CD14-positive monocyte (primary cell): ENCODE measurements at regions not wholly inside any gene's neighbourhood (a gene's known extent, or its start where the extent isn't known, plus 50 kb on each side); places are given as distances from the start of the nearest gene placed in this dataset.

Experiments
- DNase-seq, 3 donors: peaks; one replicate each; pipeline ENCODE4 v3.0.0-alpha.2; 2011 to 2022
- H2AFZ ChIP-seq: 2 replicates; pipeline ENCODE4 v1.6.0; 2012; ENCODE audit warnings: mild to moderate bottlenecking, low read depth, low read length, inconsistent platforms; ENCODE audit not compliant: insufficient read depth, poor library complexity, severe bottlenecking
- H3K27ac ChIP-seq, 2 donors: 1 replicate in 1 of 2; 2 replicates in 1 of 2; pipeline ENCODE4 v1.5.1; 2012 to 2013; ENCODE audit warnings: low read length in 2 of 2, control low read depth in 1 of 2, inconsistent platforms in 1 of 2, low read depth in 1 of 2, mild to moderate bottlenecking in 1 of 2
- H3K27me3 ChIP-seq, 2 donors: one replicate each; pipeline versions ENCODE4 v1.6.0 to v1.6.1; 2011 to 2013; ENCODE audit warnings: low read length in 2 of 2; ENCODE audit not compliant: control insufficient read depth in 2 of 2, insufficient read depth in 2 of 2
- H3K36me3 ChIP-seq, 2 donors: replicated peaks in 1 of 2; 1 replicate in 1 of 2; 2 replicates in 1 of 2; pipeline versions ENCODE4 v1.5.1 to v1.6.1; 2012 to 2013; ENCODE audit warnings: low read length in 2 of 2, control low read depth in 1 of 2, inconsistent platforms in 1 of 2, mild to moderate bottlenecking in 1 of 2; ENCODE audit not compliant: insufficient read depth in 2 of 2, control insufficient read depth in 1 of 2
- H3K4me1 ChIP-seq, 2 donors: 1 replicate in 1 of 2; 2 replicates in 1 of 2; pipeline versions ENCODE4 v1.5.1 to v1.6.1; 2012 to 2013; ENCODE audit warnings: low read length in 2 of 2, control low read depth in 1 of 2, inconsistent platforms in 1 of 2, mild to moderate bottlenecking in 1 of 2, moderate library complexity in 1 of 2; ENCODE audit not compliant: insufficient read depth in 2 of 2, control insufficient read depth in 1 of 2
- H3K4me2 ChIP-seq: replicated peaks from 2 replicates; pipeline ENCODE3; 2012; ENCODE audit warnings: low read length, moderate library complexity, mild to moderate bottlenecking; ENCODE audit not compliant: poor library complexity, severe bottlenecking; ENCODE audit errors: extremely low read depth
- H3K4me3 ChIP-seq, 3 experiments: fragments of 200-600 bp in 1 of 3; sonication (generic) in 1 of 3; replicated peaks in 1 of 3; 1 replicate in 2 of 3; 2 replicates in 1 of 3; pipeline ENCODE4 v1.5.1; 2011 to 2013; ENCODE audit warnings: low read length in 3 of 3, mild to moderate bottlenecking in 3 of 3, control low read depth in 2 of 3, low read depth in 2 of 3, inconsistent platforms in 1 of 3, moderate library complexity in 1 of 3
- H3K79me2 ChIP-seq: 2 replicates; pipeline ENCODE4 v1.6.0; 2012; ENCODE audit warnings: mild to moderate bottlenecking, control low read depth, inconsistent platforms, low read length, moderate library complexity; ENCODE audit not compliant: insufficient read depth
- H3K9ac ChIP-seq: 2 replicates; pipeline ENCODE4 v1.6.0; 2017; ENCODE audit warnings: low read length, mild to moderate bottlenecking; ENCODE audit not compliant: insufficient read depth, poor library complexity, severe bottlenecking
- H3K9me3 ChIP-seq, 2 donors: replicated peaks in 1 of 2; 1 replicate in 1 of 2; 2 replicates in 1 of 2; pipeline versions ENCODE4 v1.5.1 to v1.6.1; 2012 to 2013; ENCODE audit warnings: low read length in 2 of 2, control low read depth in 1 of 2; ENCODE audit not compliant: control insufficient read depth in 1 of 2, insufficient read depth in 1 of 2
- H4K20me1 ChIP-seq: 2 replicates; pipeline ENCODE4 v1.6.0; 2012; ENCODE audit warnings: mild to moderate bottlenecking, low read length, control low read depth, moderate library complexity; ENCODE audit not compliant: insufficient read depth
- H3K27ac Mint-ChIP-seq, 7 donors: one replicate each; pipeline ENCODE4 v1.8.0; 2020; ENCODE audit warnings: mild to moderate bottlenecking in 7 of 7, mixed read lengths in 7 of 7, moderate library complexity in 6 of 7, inconsistent platforms in 2 of 7
- H3K27me3 Mint-ChIP-seq, 3 donors: one replicate each; pipeline ENCODE4 v1.8.0; 2021 to 2022; ENCODE audit warnings: low read depth in 3 of 3, mild to moderate bottlenecking in 3 of 3, mixed read lengths in 3 of 3, moderate library complexity in 3 of 3, inconsistent platforms in 1 of 3
- H3K36me3 Mint-ChIP-seq, 2 donors: one replicate each; pipeline ENCODE4 v1.8.0; 2020; ENCODE audit warnings: mixed read lengths in 2 of 2, inconsistent platforms in 1 of 2, mild to moderate bottlenecking in 1 of 2
- H3K4me1 Mint-ChIP-seq: one replicate; pipeline ENCODE4 v1.8.0; 2020; ENCODE audit warnings: mild to moderate bottlenecking, mixed read lengths
- H3K4me3 Mint-ChIP-seq, 2 donors: one replicate each; pipeline ENCODE4 v1.8.0; 2020; ENCODE audit warnings: mild to moderate bottlenecking in 2 of 2, mixed read lengths in 2 of 2, moderate library complexity in 1 of 2
- H3K9me3 Mint-ChIP-seq, 7 donors: one replicate each; pipeline ENCODE4 v1.8.0; 2020 to 2022; ENCODE audit warnings: mixed read lengths in 7 of 7, mild to moderate bottlenecking in 6 of 7, moderate library complexity in 6 of 7, inconsistent platforms in 2 of 7
- WGBS: methylation state at CpG from one replicate; pipeline ENCODE4 v1.1.5; 2013; ENCODE audit warnings: missing lambda C conversion rate; ENCODE audit not compliant: insufficient coverage; 5-methylcytosine and 5-hydroxymethylcytosine counted together
- intact Hi-C, 2 donors: fragments of 100-400 bp; cut with micrococcal nuclease; formaldehyde crosslinking; loops; one replicate each; pipeline versions ENCODE4 v1.15.0 to v1.15.1; 2023
- TF ChIP-seq, protein P1 (sequence below): fragments of 200-600 bp; IDR thresholded peaks from one replicate; pipeline ENCODE4 v1.8.0; 2022; ENCODE audit warnings: antibody characterized with exemption, mild to moderate bottlenecking

DNA sequence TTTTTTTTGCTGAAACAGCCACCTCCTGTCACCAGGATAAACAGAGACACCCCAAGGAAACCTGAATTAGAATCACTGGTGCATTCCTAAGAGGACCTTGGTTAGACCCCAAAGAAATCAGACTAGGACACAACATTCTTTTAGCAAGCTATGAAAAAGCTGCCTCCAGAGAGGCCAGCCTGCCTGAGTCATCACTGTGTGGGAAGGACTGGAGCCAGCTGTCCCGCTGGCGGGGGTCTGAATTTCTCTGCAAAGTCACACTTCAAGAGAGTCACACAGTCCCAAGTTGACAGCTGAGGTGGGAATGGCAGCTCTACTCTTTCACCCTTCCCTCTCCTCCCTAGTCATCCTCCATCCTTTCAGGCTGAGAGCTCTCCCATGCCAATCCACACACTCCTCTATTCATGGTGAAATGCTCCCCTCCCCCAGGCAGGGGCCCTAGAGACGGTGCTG lies 405.0 kb upstream of the POU3F1 start:
- H3K9ac ChIP-seq, result no peak overlapping the region
- Mint-ChIP-seq H3K36me3 (no peaks in the 10 kb centered on the region), H3K27me3 (peaks cover 5 to 16% (median 10%) of the 10 kb centered on the region in 3 donors), H3K9me3 (peaks cover 0 to 6% (median 4%) of the 10 kb centered on the region in 7 donors), H3K4me1 (no peaks in the 10 kb centered on the region), H3K27ac (no peak overlapping the region), H3K4me3 (no peak overlapping the region)
- no peak for DNase-seq
- H3K27me3 ChIP-seq, result no peaks in the 10 kb centered on the region
- H3K4me1 ChIP-seq, result no peaks in the 10 kb centered on the region
- H3K36me3 ChIP-seq, result no peaks in the 10 kb centered on the region
- WGBS, result 30% methylated on average over 2 of the region's 3 CpGs
- no peaks in the 10 kb centered on the region for H4K20me1 ChIP-seq
- intact Hi-C loops, result no loop called here
- no peaks in the 10 kb centered on the region for H3K79me2 ChIP-seq
- no peak overlapping the region for H3K27ac ChIP-seq
- TF ChIP-seq, protein P1, sequence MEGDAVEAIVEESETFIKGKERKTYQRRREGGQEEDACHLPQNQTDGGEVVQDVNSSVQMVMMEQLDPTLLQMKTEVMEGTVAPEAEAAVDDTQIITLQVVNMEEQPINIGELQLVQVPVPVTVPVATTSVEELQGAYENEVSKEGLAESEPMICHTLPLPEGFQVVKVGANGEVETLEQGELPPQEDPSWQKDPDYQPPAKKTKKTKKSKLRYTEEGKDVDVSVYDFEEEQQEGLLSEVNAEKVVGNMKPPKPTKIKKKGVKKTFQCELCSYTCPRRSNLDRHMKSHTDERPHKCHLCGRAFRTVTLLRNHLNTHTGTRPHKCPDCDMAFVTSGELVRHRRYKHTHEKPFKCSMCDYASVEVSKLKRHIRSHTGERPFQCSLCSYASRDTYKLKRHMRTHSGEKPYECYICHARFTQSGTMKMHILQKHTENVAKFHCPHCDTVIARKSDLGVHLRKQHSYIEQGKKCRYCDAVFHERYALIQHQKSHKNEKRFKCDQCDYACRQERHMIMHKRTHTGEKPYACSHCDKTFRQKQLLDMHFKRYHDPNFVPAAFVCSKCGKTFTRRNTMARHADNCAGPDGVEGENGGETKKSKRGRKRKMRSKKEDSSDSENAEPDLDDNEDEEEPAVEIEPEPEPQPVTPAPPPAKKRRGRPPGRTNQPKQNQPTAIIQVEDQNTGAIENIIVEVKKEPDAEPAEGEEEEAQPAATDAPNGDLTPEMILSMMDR, result no peak
- H3K9me3 ChIP-seq, result no peaks in the 10 kb centered on the region
- no peak overlapping the region for H3K4me3 ChIP-seq
- H3K4me2 ChIP-seq, result no peak overlapping the region
- H2AFZ ChIP-seq, result no peak overlapping the region

DNA sequence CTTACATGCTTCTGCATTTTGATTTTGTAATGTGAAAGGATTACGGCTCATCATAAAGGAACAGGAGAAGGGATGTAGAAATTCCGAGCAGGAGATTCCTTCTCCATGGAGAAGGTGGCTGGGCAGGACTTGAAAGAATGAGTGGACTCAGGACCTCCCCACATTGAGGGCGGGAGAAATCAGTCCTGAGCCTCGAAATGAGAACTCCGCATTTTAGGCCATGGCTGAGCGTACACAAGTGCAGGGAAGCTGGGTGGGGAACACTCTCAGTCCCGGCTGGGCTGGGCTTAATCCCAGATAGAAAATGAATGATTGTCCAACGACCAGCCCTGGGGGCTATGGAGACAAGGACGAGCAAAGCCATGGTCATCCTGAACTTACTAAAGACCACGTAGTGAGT lies 402.3 kb upstream of the POU3F1 start:
- WGBS, result 91% methylated on average over 5 of the region's 10 CpGs
- H3K36me3 Mint-ChIP-seq, result no peaks in the 10 kb centered on the region
- Histone ChIP-seq H3K9ac (no peak overlapping the region), H3K79me2 (no peaks in the 10 kb centered on the region), H3K36me3 (no peaks in the 10 kb centered on the region), H3K27ac (no peak overlapping the region), H4K20me1 (no peaks in the 10 kb centered on the region), H3K9me3 (no peaks in the 10 kb centered on the region), H3K4me2 (no peak overlapping the region), H2AFZ (no peak overlapping the region), H3K27me3 (no peaks in the 10 kb centered on the region), H3K4me3 (no peak overlapping the region), H3K4me1 (no peaks in the 10 kb centered on the region)
- DNase-seq, result no peak
- no peak overlapping the region for H3K4me3 Mint-ChIP-seq
- H3K4me1 Mint-ChIP-seq, result no peaks in the 10 kb centered on the region
- no peak overlapping the region for H3K27ac Mint-ChIP-seq
- H3K9me3 Mint-ChIP-seq, result peaks cover 0 to 2% (median 0%) of the 10 kb centered on the region in 7 donors
- peaks cover 9 to 21% (median 10%) of the 10 kb centered on the region in 3 donors for H3K27me3 Mint-ChIP-seq
- intact Hi-C loops, result no loop called here
- TF ChIP-seq, protein P1, result no peak
